HG03097 (cell line): ENCODE measurements at regions not wholly inside any gene's neighbourhood (a gene's known extent, or its start where the extent isn't known, plus 50 kb on each side); places are given as distances from the start of the nearest gene placed in this dataset.

Experiments used
- ATAC-seq: cut with Tn5 transposase; IDR thresholded peaks from one replicate; pipeline ENCODE4 v1.9.1; 2021; ENCODE audit not compliant: unreplicated experiment, low FRiP score

DNA sequence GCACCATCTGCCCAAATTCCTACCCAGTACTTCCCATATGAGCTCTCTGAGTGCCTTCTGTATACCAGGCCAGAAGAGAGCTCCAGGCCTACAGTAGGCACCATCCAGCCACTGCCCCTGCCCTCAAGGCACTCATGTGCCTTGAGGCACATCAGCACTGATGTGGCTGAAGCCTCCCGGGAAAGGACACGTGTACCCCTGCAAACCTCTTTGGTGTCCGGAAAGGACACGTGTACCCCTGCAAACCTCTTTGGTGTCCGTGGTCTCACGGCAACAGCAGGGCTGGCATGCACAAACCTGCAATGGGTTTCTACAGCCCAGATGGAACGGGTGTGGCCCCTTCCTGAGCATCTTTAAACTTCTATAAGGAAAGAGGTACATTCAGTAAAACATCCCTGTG is 209.4 kb upstream of the IGF1R start:
- ATAC-seq: no peak

DNA sequence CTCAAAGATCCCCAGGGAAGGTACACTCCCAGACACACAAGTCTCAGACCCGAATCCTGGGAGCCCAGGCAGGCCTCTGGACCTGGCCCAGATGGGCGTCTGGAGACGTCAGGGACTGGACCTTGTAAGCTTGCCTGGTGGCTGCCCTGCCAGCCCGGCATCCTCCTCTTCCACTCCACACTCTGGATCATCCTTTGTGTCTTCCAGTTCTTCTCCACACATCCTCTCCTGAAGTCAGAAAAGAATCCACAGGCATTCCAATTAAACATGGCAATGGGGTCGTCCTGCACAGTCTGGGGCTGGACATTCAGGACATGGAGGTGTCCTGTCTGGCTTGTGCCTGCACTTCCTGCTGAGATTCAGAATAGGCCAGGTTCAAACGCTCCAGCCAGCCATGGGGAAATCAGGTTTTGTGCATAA is 208.8 kb upstream of the IGF1R start:
- ATAC-seq: no peak

DNA sequence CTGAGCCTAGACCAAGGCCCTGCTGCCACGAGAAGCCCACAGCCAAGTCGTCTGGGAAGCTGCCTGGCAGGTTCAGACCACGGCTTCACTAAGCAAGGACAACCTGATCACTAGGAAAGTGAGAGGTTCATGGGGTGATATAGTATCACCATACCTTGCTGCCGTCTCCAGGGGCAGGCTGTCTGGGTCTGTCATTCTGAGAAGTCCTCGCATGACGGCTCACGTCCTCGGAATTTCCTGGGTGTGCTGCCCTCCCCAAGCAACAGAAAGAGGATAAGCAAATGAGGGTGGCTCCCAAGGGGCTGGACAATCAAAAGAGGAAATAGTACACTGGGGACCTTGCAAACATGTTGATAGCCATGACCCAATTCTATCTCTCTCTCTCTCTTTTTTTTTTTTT is 207.4 kb upstream of the IGF1R start:
- ATAC-seq: no peak

DNA sequence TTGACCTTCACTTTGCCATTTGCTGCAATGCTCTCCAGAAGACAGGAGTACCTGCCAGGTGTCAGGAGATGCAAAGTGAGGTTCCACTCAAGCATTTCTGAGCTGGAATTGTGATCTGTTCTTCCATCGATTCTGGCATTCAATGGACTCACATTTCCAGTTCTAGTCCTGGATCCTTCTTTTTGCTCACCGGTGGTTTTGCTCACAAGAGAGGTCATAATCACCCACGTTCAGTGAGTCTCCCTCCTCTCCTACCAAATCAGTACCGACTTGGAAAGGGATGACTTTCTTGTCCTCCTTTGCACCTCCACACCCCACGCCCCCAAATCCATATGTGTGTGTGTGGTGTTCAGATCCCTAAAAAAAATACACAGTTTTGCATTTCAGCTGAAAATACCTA is 206.7 kb upstream of the IGF1R start:
- ATAC-seq: no peak

DNA sequence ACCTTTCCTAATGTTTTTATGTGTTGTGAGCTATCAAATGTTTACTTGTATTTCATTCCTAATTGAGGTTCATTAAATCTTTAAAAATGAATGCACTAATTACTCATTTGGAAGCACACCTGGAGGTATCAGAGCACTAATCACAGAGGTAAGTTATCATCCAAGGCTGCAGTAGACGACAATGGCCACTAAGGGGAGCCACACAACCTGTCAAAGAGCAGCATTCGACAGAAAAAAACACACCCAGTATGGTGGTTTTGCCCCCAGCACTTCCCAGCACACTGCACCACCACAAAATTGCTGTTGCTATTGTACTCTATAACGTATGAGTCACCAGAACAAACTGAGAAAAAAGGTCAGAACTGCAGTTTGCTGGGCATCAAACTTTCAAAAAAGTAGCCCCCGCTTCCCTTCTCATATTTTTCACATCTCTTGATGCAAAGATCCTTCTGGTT is 205.9 kb upstream of the IGF1R start:
- ATAC-seq: peak; percentile 59

DNA sequence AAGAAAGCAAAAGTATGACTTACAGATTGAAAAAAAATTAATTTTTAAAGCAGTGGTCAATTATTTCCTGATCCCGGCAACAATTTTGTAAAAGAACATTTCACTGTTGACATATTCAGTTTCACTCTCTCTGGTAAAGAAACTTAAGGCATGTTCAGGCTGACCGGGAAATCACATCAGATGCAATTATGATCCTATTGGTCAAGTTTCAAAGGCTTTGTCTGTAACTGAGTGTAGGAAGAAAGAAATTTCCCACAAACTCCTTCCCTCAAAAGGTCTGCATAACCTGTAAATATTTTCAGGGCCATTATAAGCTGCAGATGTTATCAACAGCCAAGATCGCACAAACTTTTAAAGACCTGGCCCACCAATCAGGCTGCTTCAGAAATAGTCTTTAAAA is 205.4 kb upstream of the IGF1R start:
- ATAC-seq: no peak

DNA sequence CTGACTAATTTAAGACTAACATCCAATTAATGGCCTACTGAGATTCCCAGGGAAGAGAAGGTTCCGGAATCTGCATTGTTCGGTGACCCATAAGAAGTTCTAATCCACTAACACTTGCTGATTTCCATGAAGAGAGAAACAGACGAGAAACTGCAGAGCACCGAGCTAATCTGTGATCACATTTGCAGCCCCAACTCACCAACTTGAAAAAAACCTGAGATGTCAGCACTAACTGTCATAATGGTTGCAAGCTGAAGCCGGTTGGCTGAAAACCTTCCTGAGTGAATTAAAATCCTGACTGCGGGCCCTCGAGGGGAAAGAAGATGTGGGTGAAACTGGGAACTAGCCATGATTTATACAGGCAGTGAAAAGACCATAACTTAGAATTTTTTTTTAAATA is 204.8 kb upstream of the IGF1R start:
- ATAC-seq: no peak

DNA sequence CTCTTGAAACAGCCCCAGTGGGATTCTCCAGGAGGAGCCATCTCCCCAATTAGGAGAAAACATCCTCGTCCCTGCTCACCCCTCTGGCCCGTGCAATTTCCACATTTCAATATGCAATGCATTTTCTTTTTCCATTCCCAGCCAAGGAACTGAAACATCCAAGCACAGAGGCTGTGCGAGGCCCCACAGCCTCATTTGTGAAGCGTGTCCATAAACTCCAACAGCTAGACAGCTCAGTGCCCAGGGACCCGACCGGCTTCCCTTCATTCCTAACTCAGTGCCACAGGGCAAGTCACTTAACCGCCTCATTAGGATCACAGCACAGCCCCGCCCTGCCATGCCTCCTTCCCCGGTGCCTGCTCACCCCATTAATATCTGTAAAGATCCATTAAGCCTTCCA is 204.2 kb upstream of the IGF1R start:
- no peak for ATAC-seq

DNA sequence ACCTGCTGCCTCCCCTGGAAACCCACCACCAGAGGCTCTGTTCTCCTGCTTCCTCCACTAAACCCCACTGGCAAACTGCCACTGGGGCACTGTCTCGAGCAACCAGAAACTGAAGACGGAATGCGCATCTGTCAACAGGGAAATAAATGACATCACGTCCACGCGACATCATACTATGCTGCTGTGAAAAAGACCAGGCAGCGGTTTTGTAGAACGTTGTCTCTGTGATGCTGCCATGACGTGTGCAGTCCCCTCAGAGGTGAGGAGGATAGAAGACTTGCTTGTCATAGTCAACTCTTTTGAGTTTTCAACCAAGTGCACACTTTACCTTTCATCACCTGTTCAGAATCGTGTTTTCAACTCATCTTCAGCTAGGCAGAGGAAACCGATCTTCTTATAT is 203.0 kb upstream of the IGF1R start:
- no peak for ATAC-seq

DNA sequence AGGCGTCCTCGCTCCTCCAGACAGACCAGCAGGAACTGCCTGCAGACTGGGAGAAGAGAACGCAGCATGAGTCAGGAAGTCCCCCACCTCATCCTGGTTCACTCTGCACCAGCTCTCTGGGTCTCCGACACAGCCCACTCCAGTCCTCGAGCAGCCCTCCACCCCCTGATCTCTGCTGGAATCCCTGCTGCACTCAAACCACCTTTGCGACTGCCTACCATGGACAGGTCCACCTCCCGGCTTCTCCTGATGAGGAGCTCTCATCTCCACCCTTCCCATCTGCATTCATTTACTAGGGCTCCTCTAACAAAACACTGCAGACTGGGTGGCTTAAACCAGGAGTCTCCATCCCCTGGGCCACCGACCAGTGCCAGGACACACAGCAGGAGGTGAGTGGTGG is 202.3 kb upstream of the IGF1R start:
- ATAC-seq: no peak

DNA sequence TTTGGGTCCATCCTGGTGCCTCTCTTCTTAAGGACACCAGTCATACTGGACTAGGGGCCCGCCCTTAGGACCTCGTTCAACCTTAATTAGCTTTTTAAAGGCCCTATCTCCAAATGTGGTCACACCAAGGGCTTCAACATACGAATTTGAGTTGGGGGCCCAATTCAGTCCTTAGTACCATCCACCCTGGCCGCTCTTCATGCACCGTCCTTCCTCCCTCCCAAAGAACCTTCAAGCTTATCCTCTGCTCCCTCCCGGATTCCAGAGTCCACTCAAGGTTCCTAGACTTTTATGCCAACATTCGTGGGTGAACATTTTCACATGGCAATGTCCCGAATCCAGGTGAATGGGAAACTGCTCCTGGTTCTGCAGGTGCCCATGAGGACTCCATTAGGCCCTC is 201.3 kb upstream of the IGF1R start:
- no peak for ATAC-seq

DNA sequence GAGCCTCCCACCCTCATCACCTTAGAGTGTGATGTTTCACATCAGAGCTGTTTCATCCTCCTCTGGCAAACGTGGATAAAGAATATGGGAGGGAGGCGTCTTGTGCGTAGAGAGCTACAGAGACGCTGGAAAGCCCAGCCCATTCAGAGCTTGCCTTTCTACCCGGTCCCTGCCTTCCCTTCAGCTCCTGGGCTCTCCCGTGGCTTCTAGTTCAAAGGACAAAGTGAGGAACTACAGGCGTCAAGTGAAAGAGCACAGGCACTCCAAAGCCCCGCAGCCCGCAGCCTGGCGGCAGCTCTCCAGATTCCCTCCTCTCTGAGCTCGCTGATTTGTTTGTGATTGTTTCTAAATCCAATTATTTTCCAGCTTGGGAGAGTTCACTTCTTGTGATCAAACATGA is 197.1 kb upstream of the IGF1R start:
- ATAC-seq: no peak

DNA sequence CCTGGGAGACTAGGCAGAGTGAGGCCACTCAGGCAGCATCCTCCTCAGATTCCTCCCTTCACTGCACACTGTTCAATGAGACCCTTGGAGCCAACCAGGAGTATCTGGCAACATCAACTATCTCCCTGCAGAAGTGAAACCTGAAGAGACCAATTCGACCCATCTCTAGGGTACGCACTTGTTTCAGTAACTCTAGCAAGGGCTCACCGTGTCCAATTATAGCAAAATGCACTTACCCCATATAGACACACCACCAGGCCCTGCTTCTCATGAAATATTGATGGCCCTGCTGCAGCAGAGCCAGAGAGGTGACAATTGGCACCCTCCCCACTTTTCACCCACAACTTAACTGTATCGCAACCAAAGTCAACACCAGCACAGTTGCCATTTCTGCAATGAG is 196.1 kb upstream of the IGF1R start:
- no peak for ATAC-seq

DNA sequence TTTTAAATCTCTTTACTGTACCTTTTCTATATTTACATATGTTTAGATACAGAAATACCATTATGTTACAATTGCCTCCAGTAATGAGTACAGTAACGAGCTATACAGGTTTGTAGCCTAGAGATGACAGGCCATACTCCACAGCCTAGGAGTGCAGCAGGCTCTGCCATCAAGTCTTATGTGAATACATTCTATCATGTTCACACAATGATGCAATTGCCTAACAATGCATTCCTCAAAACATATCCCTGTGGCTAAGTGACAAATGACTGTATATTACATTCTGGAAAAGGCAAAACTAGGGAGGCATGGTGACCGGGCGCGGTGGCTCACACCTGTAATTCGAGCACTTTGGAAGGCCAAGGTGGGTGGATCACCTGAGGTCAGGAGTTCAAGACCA is 192.4 kb upstream of the IGF1R start:
- no peak for ATAC-seq

DNA sequence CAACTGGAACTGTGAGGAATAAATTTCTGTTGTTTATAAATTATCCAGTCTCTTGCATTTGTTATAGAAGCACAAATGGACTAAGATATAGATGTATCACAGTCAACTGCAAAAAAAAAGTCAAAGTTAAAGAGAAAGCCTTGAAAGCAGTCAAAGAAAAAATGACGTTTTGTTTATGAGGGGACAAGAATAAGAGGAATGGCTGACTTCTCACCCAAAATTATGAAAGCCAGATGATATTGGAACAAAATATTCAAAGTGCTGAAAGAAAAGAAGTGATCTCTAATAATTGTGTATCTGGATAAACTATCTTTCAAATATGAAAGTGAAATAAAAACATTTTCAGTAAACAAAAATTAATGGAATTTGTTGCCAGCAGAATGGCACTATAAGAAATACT is 171.8 kb upstream of the IGF1R start:
- no peak for ATAC-seq

DNA sequence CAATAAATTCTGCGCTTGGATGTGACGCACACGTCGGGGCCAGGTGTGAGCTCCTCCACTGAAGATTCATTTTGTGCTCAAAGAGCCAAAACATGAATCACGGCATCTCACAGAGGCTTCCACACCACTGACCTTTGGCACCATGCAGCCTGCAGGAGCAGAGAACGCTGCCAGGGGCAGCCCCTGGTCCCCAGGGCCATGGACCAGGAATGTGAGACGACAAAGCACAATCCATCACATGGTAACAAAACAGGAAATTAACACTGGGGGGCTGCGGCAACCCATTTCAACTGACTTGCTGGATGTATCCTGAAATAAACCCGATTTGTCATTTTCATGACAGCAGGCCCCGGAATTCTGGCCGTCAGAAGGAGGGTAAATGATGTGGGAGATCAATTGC is 167.5 kb upstream of the IGF1R start:
- no peak for ATAC-seq

DNA sequence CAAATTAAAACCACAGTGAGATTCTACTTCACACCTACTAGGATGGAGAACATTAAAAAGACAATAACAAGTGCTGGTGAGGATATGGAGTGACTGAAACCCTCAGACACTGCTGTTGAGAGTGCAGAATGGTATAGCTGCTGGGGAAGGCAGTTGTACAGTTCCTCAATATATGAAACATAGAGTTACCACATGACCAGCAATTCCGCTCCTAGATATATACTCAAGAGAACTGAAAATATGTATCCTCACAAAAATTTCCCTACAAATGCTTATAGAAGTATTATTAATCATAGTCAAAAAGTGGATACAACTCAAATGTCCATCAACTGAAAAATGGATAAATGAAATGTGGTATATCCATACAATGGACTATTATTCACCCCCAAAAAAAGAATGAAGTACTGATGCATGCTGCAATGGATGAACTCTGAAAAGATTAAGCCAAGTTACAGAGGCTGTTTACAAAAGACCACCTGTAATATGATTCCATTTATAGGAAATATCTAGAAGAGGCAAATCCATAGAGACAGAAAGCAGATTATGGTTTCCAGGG is 164.7 kb upstream of the IGF1R start:
- no peak for ATAC-seq

DNA sequence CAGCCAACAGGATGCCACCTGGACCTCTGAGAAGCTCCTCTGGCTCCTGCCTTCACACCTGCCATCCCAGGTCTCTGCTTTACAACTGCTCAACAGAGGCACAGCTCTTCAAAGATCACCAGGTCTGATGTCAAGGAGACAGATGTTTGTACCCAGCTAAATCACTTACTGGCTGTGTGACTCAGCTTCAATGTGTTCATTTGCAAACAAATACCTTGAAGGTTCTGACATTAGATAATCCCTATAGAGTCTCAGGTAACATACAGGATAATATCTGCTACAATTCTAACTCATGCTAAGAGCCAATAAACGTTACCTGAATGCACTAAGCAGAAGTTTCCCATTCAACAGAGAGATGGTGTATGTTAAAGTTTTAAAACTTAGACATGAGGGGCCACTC is 163.4 kb upstream of the IGF1R start:
- no peak for ATAC-seq

DNA sequence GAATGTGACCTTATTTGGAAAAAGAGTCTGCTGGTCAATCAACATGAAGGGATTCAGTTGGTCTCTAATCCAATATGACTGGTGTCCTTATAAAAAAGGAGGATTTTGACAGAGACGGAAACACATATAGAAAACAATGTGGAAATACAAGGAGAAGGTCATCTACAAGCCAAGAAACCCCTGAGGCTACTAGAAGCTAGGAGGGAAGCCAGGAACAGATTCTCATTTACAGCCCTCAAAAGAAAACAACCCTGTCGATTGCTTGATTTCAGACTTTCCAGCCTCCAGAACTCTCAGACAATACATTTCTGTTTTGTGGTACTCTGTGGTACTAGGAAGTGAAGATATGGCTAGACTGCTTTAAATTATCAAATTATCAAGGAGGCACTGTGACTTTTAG is 162.9 kb upstream of the IGF1R start:
- ATAC-seq: no peak

DNA sequence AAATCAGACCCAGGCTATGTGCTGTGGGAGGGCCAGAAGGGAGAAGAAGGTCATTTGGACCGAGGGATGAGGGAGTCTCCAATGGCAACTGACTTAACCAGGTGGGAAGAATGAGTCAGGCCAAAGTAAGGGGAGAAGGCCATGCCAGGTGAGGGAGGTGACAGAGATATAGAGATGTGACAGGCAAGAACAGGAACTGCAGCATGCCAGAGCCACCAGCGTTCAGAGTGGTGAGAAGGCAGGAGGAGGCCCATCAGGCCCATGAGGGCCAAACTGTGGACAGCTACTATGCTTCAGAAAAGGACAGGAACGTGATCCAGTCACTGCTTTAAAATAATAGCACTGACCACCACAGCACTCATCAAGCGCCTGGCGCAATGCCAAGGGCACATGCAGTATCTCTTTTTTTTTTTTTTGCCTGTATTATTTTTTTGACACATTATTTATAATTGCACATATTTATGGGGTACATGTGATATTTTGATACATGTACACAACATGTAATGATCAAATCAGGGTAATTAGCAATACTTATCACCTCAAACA is 154.3 kb upstream of the IGF1R start:
- ATAC-seq: no peak

DNA sequence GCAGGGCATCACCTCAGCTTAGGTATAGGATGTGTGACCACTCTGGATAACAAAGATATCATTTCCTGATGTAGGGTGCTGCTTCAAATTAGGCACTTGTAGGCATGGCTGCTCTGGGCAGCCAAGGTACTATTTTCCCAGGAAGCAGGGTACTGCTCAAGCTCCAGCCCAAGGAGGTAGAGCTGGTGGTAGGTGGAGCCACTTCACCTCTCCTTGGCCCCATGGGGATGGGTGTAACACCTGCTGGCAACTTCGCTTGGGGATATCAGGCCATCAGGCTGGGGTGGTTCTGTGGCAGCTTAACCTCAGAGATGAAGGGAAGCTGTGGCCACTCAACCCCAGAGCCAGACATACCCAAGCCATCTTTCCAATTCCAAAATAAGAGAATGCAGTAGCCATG is 147.1 kb upstream of the IGF1R start:
- no peak for ATAC-seq

DNA sequence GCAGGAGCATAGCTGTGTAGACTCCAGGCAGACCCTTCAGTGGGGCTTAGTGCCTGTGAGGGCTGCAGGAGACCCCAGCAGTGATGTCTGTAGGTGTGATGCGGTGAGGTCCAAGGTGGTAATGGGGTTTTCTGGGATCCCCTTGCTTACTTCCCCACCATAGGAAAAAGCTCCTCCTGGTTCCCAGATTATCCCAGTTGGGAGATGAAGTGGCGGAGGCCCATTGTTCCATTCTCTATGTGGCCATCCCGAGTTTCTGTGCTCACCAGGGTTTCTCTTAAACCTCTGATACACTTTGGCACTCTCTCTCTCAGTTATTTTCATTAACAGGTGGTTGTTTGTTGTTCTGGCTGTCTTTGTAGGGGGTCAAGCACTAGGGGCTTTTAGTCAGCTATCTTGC is 146.7 kb upstream of the IGF1R start:
- ATAC-seq: no peak

DNA sequence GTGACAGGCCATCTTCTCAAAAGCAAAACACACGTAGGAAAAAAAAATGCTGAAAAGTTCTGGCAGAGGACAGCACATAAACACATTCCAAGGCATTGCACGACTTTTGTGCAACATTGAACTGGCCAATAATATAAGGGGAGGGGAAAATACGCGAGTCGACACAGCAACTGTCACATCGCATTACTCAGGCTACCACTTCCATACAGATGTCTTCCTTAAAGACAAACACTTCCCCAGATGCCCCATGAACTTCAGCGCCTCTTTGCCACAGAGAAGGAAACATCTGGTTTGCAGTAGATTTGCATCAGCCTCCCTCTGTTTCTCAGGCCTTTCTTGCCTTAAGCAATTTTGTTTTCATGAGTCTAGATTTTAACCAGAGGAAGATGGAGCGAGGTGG is 144.4 kb upstream of the IGF1R start:
- no peak for ATAC-seq
